SK-N-SH treated with all-trans-retinoic acid at 6 μM for 48 hours (cell line): ENCODE measurements at regions not wholly inside any gene's neighbourhood (a gene's known extent, or its start where the extent isn't known, plus 50 kb on each side); places are given as distances from the start of the nearest gene placed in this dataset.

ENCODE experiments used
- ATAC-seq: fragments of 200-7000 bp; cut with Tn5 transposase; 3 replicates; pipeline ENCODE4 v1.9.1; 2020; ENCODE audit warnings: mild to moderate bottlenecking, moderate library complexity
- CREB5 ChIP-seq: fragments of 250-450 bp; sonication (Bioruptor Pico); IDR thresholded peaks from 2 replicates; pipeline ENCODE4 v1.5.1; 2020; ENCODE audit warnings: low read depth, mild to moderate bottlenecking, moderate library complexity
- CSDC2 ChIP-seq: fragments of 250-450 bp; sonication (Bioruptor Pico); IDR thresholded peaks from 2 replicates; pipeline ENCODE4 v1.5.0; 2020; ENCODE audit warnings: mild to moderate bottlenecking, moderate library complexity
- ESRRG ChIP-seq: fragments of 250-450 bp; sonication (Bioruptor Pico); IDR thresholded peaks from 2 replicates; pipeline ENCODE4 v1.6.1; 2021; ENCODE audit warnings: mild to moderate bottlenecking
- GLIS3 ChIP-seq: fragments of 250-450 bp; sonication (Bioruptor Pico); IDR thresholded peaks from 2 replicates; pipeline ENCODE4 v1.5.0; 2020; ENCODE audit warnings: mild to moderate bottlenecking, moderate library complexity
- OSR1 ChIP-seq: fragments of 250-450 bp; sonication (Bioruptor Pico); IDR thresholded peaks from 2 replicates; pipeline ENCODE4 v1.8.0; 2022; ENCODE audit warnings: moderate library complexity, mild to moderate bottlenecking, inconsistent platforms
- PPARA ChIP-seq: fragments of 250-450 bp; sonication (Bioruptor Pico); IDR thresholded peaks from 2 replicates; pipeline ENCODE4 v1.5.0; 2020; ENCODE audit warnings: mild to moderate bottlenecking, borderline replicate concordance
- RARB ChIP-seq: fragments of 250-450 bp; sonication (Bioruptor Pico); IDR thresholded peaks from 2 replicates; pipeline ENCODE4 v1.8.0; 2021; ENCODE audit warnings: mild to moderate bottlenecking, moderate library complexity
- SNAI2 ChIP-seq: fragments of 250-450 bp; sonication (Bioruptor Pico); IDR thresholded peaks from 2 replicates; pipeline ENCODE4 v1.5.0; 2020; ENCODE audit warnings: mild to moderate bottlenecking, moderate library complexity
- TCF4 ChIP-seq: fragments of 250-450 bp; sonication (Bioruptor Pico); IDR thresholded peaks from 2 replicates; pipeline ENCODE4 v1.8.0; 2021; ENCODE audit warnings: mild to moderate bottlenecking, moderate library complexity, borderline replicate concordance
- TOX ChIP-seq: fragments of 250-450 bp; sonication (Bioruptor Pico); IDR thresholded peaks from 2 replicates; pipeline ENCODE4 v1.8.0; 2021; ENCODE audit warnings: mild to moderate bottlenecking, moderate library complexity, borderline replicate concordance
- ZC3H10 ChIP-seq: fragments of 250-450 bp; sonication (Bioruptor Pico); IDR thresholded peaks from 2 replicates; pipeline ENCODE4 v1.5.1; 2021; ENCODE audit warnings: mild to moderate bottlenecking, moderate library complexity
- ZFP3 ChIP-seq: fragments of 250-450 bp; sonication (Bioruptor Pico); IDR thresholded peaks from 2 replicates; pipeline ENCODE4 v1.5.0; 2020; ENCODE audit warnings: mild to moderate bottlenecking, moderate library complexity
- ZFP30 ChIP-seq: fragments of 450-650 bp; formaldehyde crosslinking; IDR thresholded peaks from 2 replicates; pipeline ENCODE4 v1.5.0; 2022; ENCODE audit warnings: mild to moderate bottlenecking, moderate library complexity
- ZNF565 ChIP-seq: fragments of 450-650 bp; formaldehyde crosslinking; conservative IDR thresholded peaks from 2 replicates; pipeline ENCODE4 v1.5.0; 2020; ENCODE audit warnings: low read depth, mild to moderate bottlenecking, moderate library complexity
- ZNF70 ChIP-seq: fragments of 450-650 bp; formaldehyde crosslinking; IDR thresholded peaks from 2 replicates; pipeline ENCODE4 v1.5.0; 2020; ENCODE audit warnings: mild to moderate bottlenecking, moderate library complexity
- ZNF8 ChIP-seq: fragments of 450-650 bp; formaldehyde crosslinking; IDR thresholded peaks from 2 replicates; pipeline ENCODE4 v1.5.0; 2020; ENCODE audit warnings: mild to moderate bottlenecking, moderate library complexity
- TF ChIP-seq, protein P1 (sequence below): fragments of 250-450 bp; sonication (Bioruptor Pico); IDR thresholded peaks from 2 replicates; pipeline ENCODE4 v1.5.1; 2021; ENCODE audit warnings: mild to moderate bottlenecking, moderate library complexity
- TF ChIP-seq, protein P2 (sequence below): fragments of 250-450 bp; sonication (Bioruptor Pico); IDR thresholded peaks from 2 replicates; pipeline ENCODE4 v1.8.0; 2021; ENCODE audit warnings: low read depth, mild to moderate bottlenecking, moderate library complexity, borderline replicate concordance
- TF ChIP-seq, protein P3 (sequence below): fragments of 250-450 bp; sonication (Bioruptor Pico); IDR thresholded peaks from 2 replicates; pipeline ENCODE4 v1.5.0; 2020; ENCODE audit warnings: mild to moderate bottlenecking, moderate library complexity
- TF ChIP-seq, protein P4 (sequence below): fragments of 250-450 bp; sonication (Bioruptor Pico); IDR thresholded peaks from 2 replicates; pipeline ENCODE4 v1.8.0; 2020; ENCODE audit warnings: mild to moderate bottlenecking, moderate library complexity, borderline replicate concordance

GRCh38 chr3:25229586-25229985 is 198.5 kb upstream of the RARB start:
- ATAC-seq = no peak

GRCh38 chr3:25235031-25235430 is 193.0 kb upstream of the RARB start:
- ATAC-seq = no peak
- TF ChIP-seq CSDC2 (no peak), ESRRG (no peak), TCF4 (CRISPR knock-in tag) (no peak), TOX (CRISPR knock-in tag) (no peak), SNAI2 (CRISPR knock-in tag) (no peak), ZNF8 (CRISPR knock-in tag) (no peak), ZNF565 (CRISPR knock-in tag) (no peak), PPARA (no peak), GLIS3 (CRISPR knock-in tag) (no peak), ZFP30 (no peak), CREB5 (no peak)
- TF ChIP-seq, protein P1, sequence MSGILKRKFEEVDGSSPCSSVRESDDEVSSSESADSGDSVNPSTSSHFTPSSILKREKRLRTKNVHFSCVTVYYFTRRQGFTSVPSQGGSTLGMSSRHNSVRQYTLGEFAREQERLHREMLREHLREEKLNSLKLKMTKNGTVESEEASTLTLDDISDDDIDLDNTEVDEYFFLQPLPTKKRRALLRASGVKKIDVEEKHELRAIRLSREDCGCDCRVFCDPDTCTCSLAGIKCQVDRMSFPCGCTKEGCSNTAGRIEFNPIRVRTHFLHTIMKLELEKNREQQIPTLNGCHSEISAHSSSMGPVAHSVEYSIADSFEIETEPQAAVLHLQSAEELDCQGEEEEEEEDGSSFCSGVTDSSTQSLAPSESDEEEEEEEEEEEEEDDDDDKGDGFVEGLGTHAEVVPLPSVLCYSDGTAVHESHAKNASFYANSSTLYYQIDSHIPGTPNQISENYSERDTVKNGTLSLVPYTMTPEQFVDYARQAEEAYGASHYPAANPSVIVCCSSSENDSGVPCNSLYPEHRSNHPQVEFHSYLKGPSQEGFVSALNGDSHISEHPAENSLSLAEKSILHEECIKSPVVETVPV (CRISPR knock-in tag) = no peak
- TF ChIP-seq, protein P2, sequence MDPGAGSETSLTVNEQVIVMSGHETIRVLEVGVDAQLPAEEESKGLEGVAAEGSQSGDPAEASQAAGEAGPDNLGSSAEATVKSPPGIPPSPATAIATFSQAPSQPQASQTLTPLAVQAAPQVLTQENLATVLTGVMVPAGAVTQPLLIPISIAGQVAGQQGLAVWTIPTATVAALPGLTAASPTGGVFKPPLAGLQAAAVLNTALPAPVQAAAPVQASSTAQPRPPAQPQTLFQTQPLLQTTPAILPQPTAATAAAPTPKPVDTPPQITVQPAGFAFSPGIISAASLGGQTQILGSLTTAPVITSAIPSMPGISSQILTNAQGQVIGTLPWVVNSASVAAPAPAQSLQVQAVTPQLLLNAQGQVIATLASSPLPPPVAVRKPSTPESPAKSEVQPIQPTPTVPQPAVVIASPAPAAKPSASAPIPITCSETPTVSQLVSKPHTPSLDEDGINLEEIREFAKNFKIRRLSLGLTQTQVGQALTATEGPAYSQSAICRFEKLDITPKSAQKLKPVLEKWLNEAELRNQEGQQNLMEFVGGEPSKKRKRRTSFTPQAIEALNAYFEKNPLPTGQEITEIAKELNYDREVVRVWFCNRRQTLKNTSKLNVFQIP = no peak

More at GRCh38 chr3:25229586-25229985, 198.5 kb upstream of the RARB start:
- TF ChIP-seq ZFP3 (CRISPR knock-in tag) = no peak
- TF ChIP-seq OSR1 (CRISPR knock-in tag) = no peak
- TF ChIP-seq GLIS3 (CRISPR knock-in tag) = no peak
- no peak for TF ChIP-seq ZNF70 (CRISPR knock-in tag)
- no peak for TF ChIP-seq SNAI2 (CRISPR knock-in tag)
- TF ChIP-seq CREB5 = no peak
- TF ChIP-seq, protein P1 (CRISPR knock-in tag) = no peak
- no peak for TF ChIP-seq TCF4 (CRISPR knock-in tag)
- TF ChIP-seq ZC3H10 (CRISPR knock-in tag) = no peak
- TF ChIP-seq, protein P3, sequence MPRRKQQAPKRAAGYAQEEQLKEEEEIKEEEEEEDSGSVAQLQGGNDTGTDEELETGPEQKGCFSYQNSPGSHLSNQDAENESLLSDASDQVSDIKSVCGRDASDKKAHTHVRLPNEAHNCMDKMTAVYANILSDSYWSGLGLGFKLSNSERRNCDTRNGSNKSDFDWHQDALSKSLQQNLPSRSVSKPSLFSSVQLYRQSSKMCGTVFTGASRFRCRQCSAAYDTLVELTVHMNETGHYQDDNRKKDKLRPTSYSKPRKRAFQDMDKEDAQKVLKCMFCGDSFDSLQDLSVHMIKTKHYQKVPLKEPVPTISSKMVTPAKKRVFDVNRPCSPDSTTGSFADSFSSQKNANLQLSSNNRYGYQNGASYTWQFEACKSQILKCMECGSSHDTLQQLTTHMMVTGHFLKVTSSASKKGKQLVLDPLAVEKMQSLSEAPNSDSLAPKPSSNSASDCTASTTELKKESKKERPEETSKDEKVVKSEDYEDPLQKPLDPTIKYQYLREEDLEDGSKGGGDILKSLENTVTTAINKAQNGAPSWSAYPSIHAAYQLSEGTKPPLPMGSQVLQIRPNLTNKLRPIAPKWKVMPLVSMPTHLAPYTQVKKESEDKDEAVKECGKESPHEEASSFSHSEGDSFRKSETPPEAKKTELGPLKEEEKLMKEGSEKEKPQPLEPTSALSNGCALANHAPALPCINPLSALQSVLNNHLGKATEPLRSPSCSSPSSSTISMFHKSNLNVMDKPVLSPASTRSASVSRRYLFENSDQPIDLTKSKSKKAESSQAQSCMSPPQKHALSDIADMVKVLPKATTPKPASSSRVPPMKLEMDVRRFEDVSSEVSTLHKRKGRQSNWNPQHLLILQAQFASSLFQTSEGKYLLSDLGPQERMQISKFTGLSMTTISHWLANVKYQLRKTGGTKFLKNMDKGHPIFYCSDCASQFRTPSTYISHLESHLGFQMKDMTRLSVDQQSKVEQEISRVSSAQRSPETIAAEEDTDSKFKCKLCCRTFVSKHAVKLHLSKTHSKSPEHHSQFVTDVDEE (CRISPR knock-in tag) = no peak
- no peak for TF ChIP-seq CSDC2
- no peak for TF ChIP-seq RARB (CRISPR knock-in tag)
- no peak for TF ChIP-seq TOX (CRISPR knock-in tag)
- TF ChIP-seq, protein P4, sequence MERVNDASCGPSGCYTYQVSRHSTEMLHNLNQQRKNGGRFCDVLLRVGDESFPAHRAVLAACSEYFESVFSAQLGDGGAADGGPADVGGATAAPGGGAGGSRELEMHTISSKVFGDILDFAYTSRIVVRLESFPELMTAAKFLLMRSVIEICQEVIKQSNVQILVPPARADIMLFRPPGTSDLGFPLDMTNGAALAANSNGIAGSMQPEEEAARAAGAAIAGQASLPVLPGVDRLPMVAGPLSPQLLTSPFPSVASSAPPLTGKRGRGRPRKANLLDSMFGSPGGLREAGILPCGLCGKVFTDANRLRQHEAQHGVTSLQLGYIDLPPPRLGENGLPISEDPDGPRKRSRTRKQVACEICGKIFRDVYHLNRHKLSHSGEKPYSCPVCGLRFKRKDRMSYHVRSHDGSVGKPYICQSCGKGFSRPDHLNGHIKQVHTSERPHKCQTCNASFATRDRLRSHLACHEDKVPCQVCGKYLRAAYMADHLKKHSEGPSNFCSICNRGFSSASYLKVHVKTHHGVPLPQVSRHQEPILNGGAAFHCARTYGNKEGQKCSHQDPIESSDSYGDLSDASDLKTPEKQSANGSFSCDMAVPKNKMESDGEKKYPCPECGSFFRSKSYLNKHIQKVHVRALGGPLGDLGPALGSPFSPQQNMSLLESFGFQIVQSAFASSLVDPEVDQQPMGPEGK = no peak
